ENCODE measurements at regions not wholly inside any gene's neighbourhood (a gene's known extent, or its start where the extent isn't known, plus 50 kb on each side); places are given as distances from the start of the nearest gene placed in this dataset.

DNA sequence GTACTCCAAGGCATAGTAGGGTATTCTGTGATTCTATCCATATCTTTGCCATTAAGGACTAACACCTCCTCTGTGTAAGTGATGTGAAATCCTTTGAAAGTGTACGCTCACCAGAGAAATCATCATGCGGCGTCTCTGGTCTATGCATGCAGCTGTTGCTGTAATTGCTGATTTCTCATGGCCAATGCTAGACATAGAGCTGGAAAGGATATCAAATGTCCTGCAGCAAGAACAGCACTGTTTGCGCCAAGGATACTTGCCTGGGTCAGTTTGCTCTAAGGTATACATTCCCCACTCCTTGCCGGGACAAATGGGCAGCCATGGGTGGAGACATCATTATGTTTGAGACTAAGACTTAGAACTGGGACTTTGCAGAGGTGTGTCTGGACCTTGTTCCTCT lies 896.4 kb downstream of the BCL11B start:
- H3K4me3 ChIP-seq (ENCODE audit: low read depth, low read length): no peak overlapping the region
- TF ChIP-seq, protein P1, sequence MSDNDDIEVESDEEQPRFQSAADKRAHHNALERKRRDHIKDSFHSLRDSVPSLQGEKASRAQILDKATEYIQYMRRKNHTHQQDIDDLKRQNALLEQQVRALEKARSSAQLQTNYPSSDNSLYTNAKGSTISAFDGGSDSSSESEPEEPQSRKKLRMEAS (IDR thresholded peaks at IDR 0.05; ENCODE audit: low read depth, low read length): no peak
- TF ChIP-seq MYC (IDR thresholded peaks at IDR 0.05; ENCODE audit: low read depth, low read length): no peak
- TF ChIP-seq, protein P2, sequence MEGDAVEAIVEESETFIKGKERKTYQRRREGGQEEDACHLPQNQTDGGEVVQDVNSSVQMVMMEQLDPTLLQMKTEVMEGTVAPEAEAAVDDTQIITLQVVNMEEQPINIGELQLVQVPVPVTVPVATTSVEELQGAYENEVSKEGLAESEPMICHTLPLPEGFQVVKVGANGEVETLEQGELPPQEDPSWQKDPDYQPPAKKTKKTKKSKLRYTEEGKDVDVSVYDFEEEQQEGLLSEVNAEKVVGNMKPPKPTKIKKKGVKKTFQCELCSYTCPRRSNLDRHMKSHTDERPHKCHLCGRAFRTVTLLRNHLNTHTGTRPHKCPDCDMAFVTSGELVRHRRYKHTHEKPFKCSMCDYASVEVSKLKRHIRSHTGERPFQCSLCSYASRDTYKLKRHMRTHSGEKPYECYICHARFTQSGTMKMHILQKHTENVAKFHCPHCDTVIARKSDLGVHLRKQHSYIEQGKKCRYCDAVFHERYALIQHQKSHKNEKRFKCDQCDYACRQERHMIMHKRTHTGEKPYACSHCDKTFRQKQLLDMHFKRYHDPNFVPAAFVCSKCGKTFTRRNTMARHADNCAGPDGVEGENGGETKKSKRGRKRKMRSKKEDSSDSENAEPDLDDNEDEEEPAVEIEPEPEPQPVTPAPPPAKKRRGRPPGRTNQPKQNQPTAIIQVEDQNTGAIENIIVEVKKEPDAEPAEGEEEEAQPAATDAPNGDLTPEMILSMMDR (IDR thresholded peaks at IDR 0.05; ENCODE audit: low read depth, low read length): no peak
- TF ChIP-seq POLR2A (IDR thresholded peaks at IDR 0.05; ENCODE audit: extremely low read depth, insufficient read length): no peak
- no peak for DNase-seq (ENCODE audit: low read depth)

DNA sequence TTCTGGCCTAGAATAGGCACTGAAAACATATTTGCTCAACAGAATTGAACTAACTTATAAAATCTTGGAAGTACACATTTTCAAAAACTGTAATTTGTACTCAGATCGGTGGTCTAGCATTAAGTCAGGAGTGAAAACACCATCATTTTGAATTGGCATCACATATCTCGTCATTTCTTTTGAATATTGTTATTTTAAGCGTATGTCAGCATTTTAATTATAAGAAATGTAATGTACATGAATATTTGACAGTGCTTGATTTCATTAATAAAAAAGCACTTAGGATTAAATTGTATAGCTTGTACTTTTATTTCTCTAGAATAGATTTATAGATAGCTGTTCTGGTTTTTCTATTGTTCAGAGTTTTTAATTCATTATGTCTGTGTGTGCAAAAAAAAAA lies 892.2 kb downstream of the BCL11B start:
- no peak for DNase-seq (ENCODE audit: low read depth)
- no peak overlapping the region for H3K4me3 ChIP-seq (ENCODE audit: low read depth, low read length)
- TF ChIP-seq, protein P2 (IDR thresholded peaks at IDR 0.05; ENCODE audit: low read depth, low read length): no peak
- no peak for TF ChIP-seq MYC (IDR thresholded peaks at IDR 0.05; ENCODE audit: low read depth, low read length)
- TF ChIP-seq POLR2A (IDR thresholded peaks at IDR 0.05; ENCODE audit: extremely low read depth, insufficient read length): no peak
- TF ChIP-seq, protein P1 (IDR thresholded peaks at IDR 0.05; ENCODE audit: low read depth, low read length): no peak

DNA sequence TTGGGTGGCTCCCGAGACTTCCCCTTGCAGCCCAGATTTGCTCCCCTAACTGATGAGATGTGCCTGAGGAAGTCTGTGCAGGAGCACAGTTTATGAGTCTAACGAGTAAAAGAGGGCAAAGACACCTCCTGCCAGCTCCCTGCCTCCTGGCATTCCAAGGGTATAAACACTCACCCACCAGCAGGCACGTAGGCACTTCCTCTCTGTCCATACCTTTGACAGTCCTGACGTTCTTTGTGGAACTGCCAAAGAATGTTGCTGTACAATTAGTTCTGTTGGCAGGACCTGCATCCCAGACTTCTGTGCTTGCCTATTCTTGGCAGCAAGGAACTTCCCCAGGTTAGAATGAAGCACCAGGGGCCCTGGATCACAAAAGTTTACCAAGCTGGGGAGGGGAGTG lies 889.3 kb downstream of the BCL11B start:
- TF ChIP-seq, protein P2 (IDR thresholded peaks at IDR 0.05; ENCODE audit: low read depth, low read length): no peak
- TF ChIP-seq MYC (IDR thresholded peaks at IDR 0.05; ENCODE audit: low read depth, low read length): no peak
- TF ChIP-seq POLR2A (IDR thresholded peaks at IDR 0.05; ENCODE audit: extremely low read depth, insufficient read length): no peak
- TF ChIP-seq, protein P1 (IDR thresholded peaks at IDR 0.05; ENCODE audit: low read depth, low read length): no peak
- no peak for DNase-seq (ENCODE audit: low read depth)
- no peak overlapping the region for H3K4me3 ChIP-seq (ENCODE audit: low read depth, low read length)

DNA sequence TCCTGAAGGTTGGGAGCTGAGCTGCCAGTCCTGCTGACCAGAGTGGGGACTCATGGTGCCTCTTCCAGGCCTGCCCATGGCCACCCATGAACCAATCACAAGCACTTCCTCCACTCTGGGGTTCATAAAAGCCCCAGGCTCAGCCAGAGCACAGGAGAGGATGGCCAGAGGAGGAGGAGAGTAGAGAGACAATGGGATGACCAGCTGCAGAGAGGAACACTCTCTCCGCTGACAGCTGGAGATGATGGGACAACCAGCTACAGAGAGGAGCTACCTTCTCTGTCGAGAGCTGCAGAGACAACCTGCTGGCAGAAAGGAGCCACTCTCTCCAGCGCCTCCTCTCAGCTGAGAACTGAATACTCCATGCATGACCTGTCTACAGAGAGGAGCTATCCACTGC lies 886.1 kb downstream of the BCL11B start:
- DNase-seq (ENCODE audit: low read depth): no peak
- no peak for TF ChIP-seq MYC (IDR thresholded peaks at IDR 0.05; ENCODE audit: low read depth, low read length)
- TF ChIP-seq, protein P2 (IDR thresholded peaks at IDR 0.05; ENCODE audit: low read depth, low read length): no peak
- TF ChIP-seq, protein P1 (IDR thresholded peaks at IDR 0.05; ENCODE audit: low read depth, low read length): no peak
- TF ChIP-seq POLR2A (IDR thresholded peaks at IDR 0.05; ENCODE audit: extremely low read depth, insufficient read length): no peak
- H3K4me3 ChIP-seq (ENCODE audit: low read depth, low read length): no peak overlapping the region

DNA sequence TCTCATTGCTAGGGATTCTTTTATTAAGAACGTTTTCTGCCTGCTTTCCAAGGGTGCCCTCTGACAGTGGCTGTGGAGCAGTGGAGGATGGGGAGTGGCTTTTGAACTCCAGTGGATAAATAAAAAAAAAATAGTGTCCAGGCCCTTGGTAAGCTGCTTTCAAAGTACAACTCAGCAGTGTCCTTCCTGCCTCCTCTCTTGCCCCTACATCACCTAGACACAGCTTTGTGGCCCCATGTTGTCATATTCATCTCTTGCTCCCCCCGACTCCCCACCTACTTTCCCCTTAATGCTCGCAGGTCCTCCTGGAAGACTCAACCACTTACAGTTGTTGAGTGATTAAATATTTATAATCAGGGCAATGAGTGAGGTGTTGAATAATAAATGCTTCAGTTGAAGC lies 880.9 kb downstream of the BCL11B start:
- H3K4me3 ChIP-seq (ENCODE audit: low read depth, low read length): no peak overlapping the region
- TF ChIP-seq POLR2A (IDR thresholded peaks at IDR 0.05; ENCODE audit: extremely low read depth, insufficient read length): no peak
- TF ChIP-seq, protein P1 (IDR thresholded peaks at IDR 0.05; ENCODE audit: low read depth, low read length): no peak
- TF ChIP-seq MYC (IDR thresholded peaks at IDR 0.05; ENCODE audit: low read depth, low read length): no peak
- TF ChIP-seq, protein P2 (IDR thresholded peaks at IDR 0.05; ENCODE audit: low read depth, low read length): no peak
- DNase-seq (ENCODE audit: low read depth): no peak

DNA sequence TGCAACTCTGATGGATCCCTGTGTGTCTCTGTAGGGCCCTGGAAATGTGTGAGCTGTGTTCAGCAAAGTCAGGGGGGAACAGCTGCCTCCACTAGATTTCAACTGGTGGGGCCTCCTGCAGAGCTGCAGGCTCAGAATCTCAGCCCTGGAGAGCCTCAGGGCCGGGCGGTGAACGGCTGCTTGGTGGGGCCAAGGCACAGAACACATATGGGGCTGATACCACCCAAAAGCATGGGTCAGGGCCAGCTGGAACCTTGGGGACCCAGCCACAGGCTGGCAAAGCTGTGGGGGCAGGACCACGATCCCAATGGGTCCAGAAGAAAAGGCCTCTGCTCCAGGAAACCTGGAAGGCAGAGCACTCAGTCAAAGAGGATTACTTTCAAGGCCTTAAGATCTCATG lies 878.5 kb downstream of the BCL11B start:
- no peak for DNase-seq (ENCODE audit: low read depth)
- H3K4me3 ChIP-seq (ENCODE audit: low read depth, low read length): no peak overlapping the region
- TF ChIP-seq MYC (IDR thresholded peaks at IDR 0.05; ENCODE audit: low read depth, low read length): no peak
- TF ChIP-seq, protein P1 (IDR thresholded peaks at IDR 0.05; ENCODE audit: low read depth, low read length): no peak
- TF ChIP-seq, protein P2 (IDR thresholded peaks at IDR 0.05; ENCODE audit: low read depth, low read length): no peak
- TF ChIP-seq POLR2A (IDR thresholded peaks at IDR 0.05; ENCODE audit: extremely low read depth, insufficient read length): no peak

Data from NB4 (cell line).